H9 (cell line): ENCODE measurements at regions not wholly inside any gene's neighbourhood (a gene's known extent, or its start where the extent isn't known, plus 50 kb on each side); places are given as distances from the start of the nearest gene placed in this dataset.

ENCODE experiments used
- DNase-seq: peaks from one replicate; pipeline ENCODE4 v3.0.0-alpha.2; 2017
- H2AFZ ChIP-seq: one replicate; pipeline ENCODE4 v1.6.1; 2013; ENCODE audit warnings: mild to moderate bottlenecking, low read length, control low read depth, moderate library complexity
- H2AK5ac ChIP-seq: 2 replicates; pipeline ENCODE4 v1.6.1; 2013; ENCODE audit warnings: low read length, control low read depth, mixed read lengths; ENCODE audit not compliant: insufficient read length
- H2BK120ac ChIP-seq: one replicate; pipeline ENCODE4 v1.6.1; 2013; ENCODE audit warnings: low read depth, mild to moderate bottlenecking, low read length, control low read depth, inconsistent platforms; ENCODE audit not compliant: poor library complexity, severe bottlenecking
- H2BK12ac ChIP-seq: 2 replicates; pipeline ENCODE4 v1.6.1; 2013; ENCODE audit warnings: low read length, control low read depth, mixed read lengths, low read depth; ENCODE audit not compliant: insufficient read length
- H2BK15ac ChIP-seq: 2 replicates; pipeline ENCODE4 v1.6.1; 2013; ENCODE audit warnings: low read depth, low read length, control low read depth
- H2BK20ac ChIP-seq: one replicate; pipeline ENCODE4 v1.6.1; 2013; ENCODE audit warnings: low read depth, mild to moderate bottlenecking, low read length, control low read depth, inconsistent platforms; ENCODE audit not compliant: poor library complexity, severe bottlenecking
- H2BK5ac ChIP-seq: 2 replicates; pipeline ENCODE4 v1.6.1; 2013; ENCODE audit warnings: low read length, control low read depth, mixed read lengths; ENCODE audit not compliant: insufficient read length
- H3K14ac ChIP-seq: 2 replicates; pipeline ENCODE4 v1.6.1; 2013; ENCODE audit warnings: low read length, control low read depth; ENCODE audit not compliant: insufficient read depth
- H3K18ac ChIP-seq: 2 replicates; pipeline ENCODE4 v1.6.1; 2013; ENCODE audit warnings: low read depth, mild to moderate bottlenecking, mixed read lengths, low read length, control low read depth; ENCODE audit not compliant: insufficient read length
- H3K23ac ChIP-seq: 2 replicates; pipeline ENCODE4 v1.6.1; 2013; ENCODE audit warnings: low read length, control low read depth, mixed read lengths, low read depth; ENCODE audit not compliant: insufficient read length
- H3K23me2 ChIP-seq: 2 replicates; pipeline ENCODE4 v1.6.1; 2013; ENCODE audit warnings: low read depth, mild to moderate bottlenecking, mixed read lengths, low read length, control low read depth; ENCODE audit not compliant: insufficient read length, poor library complexity, severe bottlenecking
- H3K27ac ChIP-seq: 2 replicates; pipeline ENCODE4 v1.5.1; 2013; ENCODE audit warnings: low read length, control low read depth, mixed read lengths, low read depth; ENCODE audit not compliant: insufficient read length
- H3K27me3 ChIP-seq: 2 replicates; pipeline ENCODE4 v1.6.1; 2013; ENCODE audit warnings: low read length, control low read depth, inconsistent platforms; ENCODE audit not compliant: insufficient read depth
- H3K4ac ChIP-seq: 2 replicates; pipeline ENCODE4 v1.6.1; 2013; ENCODE audit warnings: low read depth, mild to moderate bottlenecking, control low read depth, inconsistent platforms, low read length, moderate library complexity
- H3K4me1 ChIP-seq: 2 replicates; pipeline ENCODE4 v1.6.1; 2013; ENCODE audit warnings: low read length, control low read depth, inconsistent platforms; ENCODE audit not compliant: insufficient read depth
- H3K4me2 ChIP-seq: 2 replicates; pipeline ENCODE4 v1.6.1; 2013; ENCODE audit warnings: low read length, control low read depth, mixed read lengths; ENCODE audit not compliant: insufficient read length, insufficient read depth
- H3K56ac ChIP-seq: 2 replicates; pipeline ENCODE4 v1.6.1; 2013; ENCODE audit warnings: low read depth, mild to moderate bottlenecking, mixed read lengths, low read length, control low read depth; ENCODE audit not compliant: insufficient read length
- H3K79me1 ChIP-seq: 2 replicates; pipeline ENCODE4 v1.6.1; 2013; ENCODE audit warnings: low read depth, mild to moderate bottlenecking, moderate library complexity, low read length, control low read depth, inconsistent platforms; ENCODE audit not compliant: insufficient read depth, poor library complexity, severe bottlenecking
- H3K79me2 ChIP-seq: 2 replicates; pipeline ENCODE4 v1.6.1; 2013; ENCODE audit warnings: low read length, control low read depth, inconsistent platforms; ENCODE audit not compliant: insufficient read depth
- H3K9ac ChIP-seq: 2 replicates; pipeline ENCODE4 v1.6.1; 2013; ENCODE audit warnings: low read length, control low read depth, mixed read lengths; ENCODE audit not compliant: insufficient read length; ENCODE audit errors: extremely low read depth
- H3K9me3 ChIP-seq: one replicate; pipeline ENCODE4 v1.6.1; 2013; ENCODE audit warnings: low read depth, low read length, inconsistent platforms; ENCODE audit not compliant: control insufficient read depth
- H3T11ph ChIP-seq: one replicate; pipeline ENCODE4 v1.6.1; 2013; ENCODE audit warnings: mild to moderate bottlenecking, low read length, control low read depth, inconsistent platforms
- H4K20me1 ChIP-seq: one replicate; pipeline ENCODE4 v1.6.1; 2013; ENCODE audit not compliant: control insufficient read depth, insufficient read length, insufficient read depth
- H4K5ac ChIP-seq: 2 replicates; pipeline ENCODE4 v1.6.1; 2013; ENCODE audit warnings: low read depth, mild to moderate bottlenecking, mixed read lengths, low read length, control low read depth; ENCODE audit not compliant: insufficient read length
- H4K8ac ChIP-seq: replicated peaks from 2 replicates; pipeline ENCODE4 v1.6.1; 2013; ENCODE audit warnings: low read length, control low read depth, mixed read lengths, low read depth; ENCODE audit not compliant: insufficient read length
- H4K91ac ChIP-seq: 2 replicates; pipeline ENCODE4 v1.6.1; 2013; ENCODE audit warnings: low read depth, mild to moderate bottlenecking, moderate library complexity, mixed read lengths, low read length, control low read depth; ENCODE audit not compliant: insufficient read length
- H3K27ac Mint-ChIP-seq, 3 experiments: 2 replicates in 2 of 3; 3 replicates in 1 of 3; pipeline ENCODE4 v1.8.0; 2020 to 2021; ENCODE audit warnings: mixed read lengths in 3 of 3, mild to moderate bottlenecking in 1 of 3, moderate library complexity in 1 of 3
- H3K27me3 Mint-ChIP-seq: 2 replicates; pipeline ENCODE4 v1.8.0; 2021; ENCODE audit warnings: low read depth, mild to moderate bottlenecking, moderate library complexity, mixed read lengths
- H3K36me3 Mint-ChIP-seq, 3 experiments: 2 replicates in 2 of 3; 3 replicates in 1 of 3; pipeline ENCODE4 v1.8.0; 2020 to 2021; ENCODE audit warnings: low read depth in 3 of 3, mixed read lengths in 3 of 3; ENCODE audit not compliant: insufficient read depth in 1 of 3
- H3K4me1 Mint-ChIP-seq, 2 experiments: 2 replicates each; pipeline ENCODE4 v1.8.0; 2020; ENCODE audit warnings: mixed read lengths in 2 of 2
- H3K4me3 Mint-ChIP-seq, 2 experiments: 2 replicates in 1 of 2; 3 replicates in 1 of 2; pipeline ENCODE4 v1.8.0; 2020 to 2021; ENCODE audit warnings: mild to moderate bottlenecking in 2 of 2, mixed read lengths in 2 of 2, moderate library complexity in 1 of 2
- H3K9me3 Mint-ChIP-seq, 2 experiments: 2 replicates in 1 of 2; 3 replicates in 1 of 2; pipeline ENCODE4 v1.8.0; 2020; ENCODE audit warnings: mild to moderate bottlenecking in 2 of 2, mixed read lengths in 2 of 2, moderate library complexity in 1 of 2
- WGBS: extraction: QIAGEN DNeasy Blood & Tissue Kit; methylation state at CpG from one replicate; pipeline ENCODE4 v1.1.7; 2013; ENCODE audit warnings: missing lambda C conversion rate, low lambda C conversion rate, mixed read lengths; ENCODE audit not compliant: insufficient read length; ENCODE audit errors: extremely low coverage; 5-methylcytosine and 5-hydroxymethylcytosine counted together
- TF ChIP-seq, protein P1 (sequence below): fragments of 200-600 bp; sonication (generic); conservative IDR thresholded peaks from 3 replicates; pipeline ENCODE4 v1.8.0; 2021; ENCODE audit warnings: antibody characterized with exemption, mild to moderate bottlenecking

GRCh38 chr2:123200035-123200434, 825.1 kb upstream of the CNTNAP5 start:
- H2AK5ac ChIP-seq = no peak overlapping the region
- H4K8ac ChIP-seq = no peak overlapping the region
- Mint-ChIP-seq H3K36me3 (no peaks in the 10 kb centered on the region), H3K27ac (no peak overlapping the region), H3K4me1 (no peaks in the 10 kb centered on the region), H3K27me3 (no peaks in the 10 kb centered on the region), H3K9me3 (peaks cover 3 to 6% of the 10 kb centered on the region in 2 experiments; a peak in 3 of 5 replicates), H3K4me3 (no peak overlapping the region)
- no peak overlapping the region for H2BK5ac ChIP-seq
- no peak overlapping the region for H2AFZ ChIP-seq
- no peak overlapping the region for H4K91ac ChIP-seq
- H3K27ac ChIP-seq = no peak overlapping the region
- H3K4me1 ChIP-seq = no peaks in the 10 kb centered on the region
- H3K9ac ChIP-seq = no peak overlapping the region
- H2BK120ac ChIP-seq = no peak overlapping the region
- H4K5ac ChIP-seq = no peak overlapping the region
- DNase-seq = no peak
- TF ChIP-seq, protein P1, sequence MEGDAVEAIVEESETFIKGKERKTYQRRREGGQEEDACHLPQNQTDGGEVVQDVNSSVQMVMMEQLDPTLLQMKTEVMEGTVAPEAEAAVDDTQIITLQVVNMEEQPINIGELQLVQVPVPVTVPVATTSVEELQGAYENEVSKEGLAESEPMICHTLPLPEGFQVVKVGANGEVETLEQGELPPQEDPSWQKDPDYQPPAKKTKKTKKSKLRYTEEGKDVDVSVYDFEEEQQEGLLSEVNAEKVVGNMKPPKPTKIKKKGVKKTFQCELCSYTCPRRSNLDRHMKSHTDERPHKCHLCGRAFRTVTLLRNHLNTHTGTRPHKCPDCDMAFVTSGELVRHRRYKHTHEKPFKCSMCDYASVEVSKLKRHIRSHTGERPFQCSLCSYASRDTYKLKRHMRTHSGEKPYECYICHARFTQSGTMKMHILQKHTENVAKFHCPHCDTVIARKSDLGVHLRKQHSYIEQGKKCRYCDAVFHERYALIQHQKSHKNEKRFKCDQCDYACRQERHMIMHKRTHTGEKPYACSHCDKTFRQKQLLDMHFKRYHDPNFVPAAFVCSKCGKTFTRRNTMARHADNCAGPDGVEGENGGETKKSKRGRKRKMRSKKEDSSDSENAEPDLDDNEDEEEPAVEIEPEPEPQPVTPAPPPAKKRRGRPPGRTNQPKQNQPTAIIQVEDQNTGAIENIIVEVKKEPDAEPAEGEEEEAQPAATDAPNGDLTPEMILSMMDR = no peak
- no peaks in the 10 kb centered on the region for H3K9me3 ChIP-seq
- no peak overlapping the region for H3K56ac ChIP-seq
- H3K27me3 ChIP-seq = no peaks in the 10 kb centered on the region
- H3T11ph ChIP-seq = no peak overlapping the region
- no peaks in the 10 kb centered on the region for H3K23me2 ChIP-seq
- H2BK15ac ChIP-seq = no peak overlapping the region
- H2BK12ac ChIP-seq = no peak overlapping the region
- H3K79me1 ChIP-seq = no peaks in the 10 kb centered on the region
- H3K23ac ChIP-seq = no peak overlapping the region
- no peak overlapping the region for H3K18ac ChIP-seq
- H3K4me2 ChIP-seq = no peak overlapping the region
- no peak overlapping the region for H2BK20ac ChIP-seq
- H3K14ac ChIP-seq = no peak overlapping the region
- no peaks in the 10 kb centered on the region for H3K79me2 ChIP-seq
- H4K20me1 ChIP-seq = no peaks in the 10 kb centered on the region
- WGBS = no CpG with 5 or more reads among the region's 2 CpGs
- no peak overlapping the region for H3K4ac ChIP-seq
